NCI-H774 (cell line): ENCODE measurements at regions not wholly inside any gene's neighbourhood (a gene's known extent, or its start where the extent isn't known, plus 50 kb on each side); places are given as distances from the start of the nearest gene placed in this dataset.
A peak's percentile ranks its signal among the peaks of the same experiment; 100 is the strongest.

Experiments used
- DNase-seq: peaks from one replicate; lab custom pipeline; 2025; lab: John Stamatoyannopoulos, UW

GRCh38 chr5:6868575-6869215 lies 155.5 kb downstream of the TENT4A start:
- no peak for DNase-seq

GRCh38 chr5:6869677-6870076 lies 156.4 kb downstream of the TENT4A start:
- DNase-seq: no peak

- DNase-seq: no peak
Observed at GRCh38 chr5:6872441-6873160, 159.4 kb downstream of the TENT4A start.

GRCh38 chr5:6873359-6873758 lies 160.1 kb downstream of the TENT4A start:
- DNase-seq: no peak

DNA sequence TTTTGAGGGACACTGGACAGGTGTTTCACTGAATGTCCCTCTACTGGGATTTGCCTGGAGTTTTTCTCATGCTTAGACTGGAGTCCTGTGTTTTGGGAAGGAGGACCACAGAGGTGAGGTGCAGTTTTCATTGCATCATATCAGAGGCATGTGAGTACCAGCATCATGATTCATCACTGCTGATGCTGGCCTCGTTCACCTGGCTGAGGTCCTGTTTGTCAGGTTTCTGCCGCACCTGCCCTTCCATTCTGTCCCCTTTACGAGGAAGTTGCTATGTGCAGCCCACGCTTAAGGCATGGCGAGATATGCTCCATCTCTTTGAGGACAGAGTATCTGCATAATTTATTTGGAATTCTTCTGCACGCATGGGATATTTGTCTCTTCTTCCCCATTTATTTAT lies 162.1 kb downstream of the TENT4A start:
- peak; percentile 76 for DNase-seq

DNA sequence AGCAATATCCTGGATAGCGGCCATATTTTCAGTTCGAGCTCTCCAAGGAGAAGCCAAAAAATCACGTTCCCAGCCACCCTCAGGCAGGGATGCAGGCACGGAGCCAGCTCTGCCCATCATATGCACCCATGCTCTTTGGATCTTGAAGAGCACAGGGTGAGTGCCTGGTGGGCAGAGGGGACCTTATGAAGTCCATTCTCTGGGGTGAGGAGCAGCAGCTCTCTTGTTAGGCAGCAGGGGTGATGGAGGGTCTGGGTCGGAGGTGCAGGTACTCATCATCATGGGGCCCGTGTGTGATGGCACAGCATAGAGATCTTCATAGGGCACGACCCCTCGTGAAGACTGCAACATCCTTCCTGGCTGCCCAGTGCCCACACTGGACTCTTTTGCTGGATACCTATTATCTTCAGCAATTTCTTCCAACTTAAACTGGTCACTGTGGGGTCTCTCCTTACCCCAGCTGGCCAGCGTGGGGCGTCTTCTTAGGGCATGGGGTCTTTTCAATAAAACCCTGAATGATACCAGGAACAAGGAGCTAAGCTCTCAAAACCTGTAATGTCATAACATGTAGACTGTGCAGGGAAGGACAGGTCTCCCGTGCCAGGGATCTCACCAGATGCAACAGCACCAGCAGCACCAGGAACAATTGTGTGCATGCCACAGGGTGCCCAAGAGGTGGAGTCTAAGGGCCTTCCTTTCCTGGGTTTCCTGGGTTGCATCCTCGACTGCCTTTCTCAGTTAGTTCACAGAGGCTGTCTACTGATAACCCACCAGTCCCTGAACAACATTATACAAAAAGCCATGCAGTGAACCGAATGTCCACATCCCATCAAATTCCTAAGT lies 165.0 kb downstream of the TENT4A start:
- no peak for DNase-seq

- no peak for DNase-seq
Observed at GRCh38 chr5:6885581-6885980, 172.3 kb downstream of the TENT4A start.

DNA sequence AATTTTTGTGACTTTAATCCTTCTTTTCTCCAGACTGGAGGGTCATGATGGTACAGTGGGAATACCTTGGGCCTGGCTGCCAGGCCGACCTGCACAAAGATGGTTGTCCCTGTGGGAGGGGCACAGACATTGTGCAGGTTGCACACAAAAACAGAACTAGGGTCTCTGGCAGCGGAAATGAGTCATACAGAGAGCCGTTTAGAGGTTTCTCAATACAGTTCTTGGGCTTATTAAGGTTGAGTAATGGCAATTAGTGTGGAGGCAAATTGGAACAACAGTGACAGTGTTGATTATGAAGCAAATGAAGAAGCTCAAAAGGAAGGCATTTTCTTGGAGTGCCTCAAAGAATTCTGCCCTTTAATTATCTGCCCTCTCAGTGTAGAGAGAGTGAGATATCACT lies 173.6 kb downstream of the TENT4A start:
- no peak for DNase-seq

DNA sequence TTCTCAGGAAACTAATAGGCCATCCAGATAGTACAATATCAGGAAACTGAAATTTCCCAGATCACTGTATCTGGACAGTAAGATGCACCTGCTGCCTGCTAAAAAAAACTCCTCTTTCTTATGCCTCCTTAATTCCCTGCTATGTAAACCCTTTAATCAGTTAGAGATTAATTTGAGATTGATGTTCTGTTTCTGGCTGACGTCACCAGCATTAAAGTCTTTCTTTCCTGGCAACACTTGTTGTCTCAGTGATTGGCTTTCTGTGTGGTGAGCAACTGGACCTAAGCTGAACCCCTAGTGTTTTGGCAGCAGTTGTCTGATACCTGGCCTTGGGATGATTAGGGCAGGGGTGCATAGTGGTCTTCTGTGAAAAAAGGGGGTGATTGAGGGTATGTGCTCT lies 175.8 kb downstream of the TENT4A start:
- no peak for DNase-seq

DNA sequence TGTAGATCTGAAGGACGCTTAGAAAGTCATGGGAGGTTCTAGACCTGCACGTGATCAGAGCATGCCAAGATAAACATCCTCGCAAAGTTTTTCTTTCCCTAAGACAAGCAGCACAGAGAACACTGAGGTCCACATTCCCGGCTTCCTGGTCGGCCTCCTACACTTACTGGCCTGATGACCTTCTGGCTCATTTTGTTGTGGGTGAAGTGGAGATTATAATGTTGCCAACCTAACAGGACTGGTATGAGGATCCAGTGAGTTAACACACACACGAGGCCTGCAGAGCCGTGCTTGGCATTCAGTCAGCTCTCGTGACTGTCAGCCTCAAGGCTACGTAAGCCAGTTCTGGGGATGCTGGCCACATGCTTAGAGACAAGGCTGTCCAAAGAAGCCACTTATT lies 186.0 kb downstream of the TENT4A start:
- DNase-seq: no peak

- peak; percentile 99 for DNase-seq
Observed at GRCh38 chr5:6900247-6901227, 187.3 kb downstream of the TENT4A start.

DNA sequence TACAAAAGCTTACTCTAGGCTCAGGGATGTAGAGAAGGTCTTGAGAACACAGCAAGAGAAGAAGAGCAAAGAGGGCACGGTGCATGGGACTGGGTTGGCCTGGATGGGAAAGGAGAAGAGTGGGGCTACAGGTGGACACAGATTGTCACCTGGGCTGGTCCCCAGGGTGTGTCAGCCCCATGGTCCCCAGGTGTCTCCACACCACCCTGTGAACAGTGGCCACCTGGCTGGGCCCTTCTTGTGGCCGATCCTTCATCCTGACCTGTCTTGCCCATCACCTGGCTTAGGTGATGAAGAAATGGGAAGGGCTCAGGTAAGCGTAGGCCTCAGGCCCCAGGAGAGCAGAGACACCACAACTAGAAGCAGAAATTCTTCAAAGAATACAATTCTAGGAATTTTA lies 188.9 kb downstream of the TENT4A start:
- DNase-seq: no peak

GRCh38 chr5:6902597-6902996 lies 189.4 kb downstream of the TENT4A start:
- peak; percentile 18 for DNase-seq

- no peak for DNase-seq
Observed at GRCh38 chr5:6903934-6904333, 190.7 kb downstream of the TENT4A start.

- no peak for DNase-seq
Observed at GRCh38 chr5:6904860-6905259, 191.6 kb downstream of the TENT4A start.

GRCh38 chr5:6905423-6905822 lies 192.2 kb downstream of the TENT4A start:
- no peak for DNase-seq

- DNase-seq: no peak
Observed at GRCh38 chr5:6905883-6906282, 192.7 kb downstream of the TENT4A start.

- DNase-seq: no peak
Observed at GRCh38 chr5:6907320-6907918, 194.2 kb downstream of the TENT4A start.

GRCh38 chr5:6909901-6910300 lies 196.7 kb downstream of the TENT4A start:
- DNase-seq: no peak

DNA sequence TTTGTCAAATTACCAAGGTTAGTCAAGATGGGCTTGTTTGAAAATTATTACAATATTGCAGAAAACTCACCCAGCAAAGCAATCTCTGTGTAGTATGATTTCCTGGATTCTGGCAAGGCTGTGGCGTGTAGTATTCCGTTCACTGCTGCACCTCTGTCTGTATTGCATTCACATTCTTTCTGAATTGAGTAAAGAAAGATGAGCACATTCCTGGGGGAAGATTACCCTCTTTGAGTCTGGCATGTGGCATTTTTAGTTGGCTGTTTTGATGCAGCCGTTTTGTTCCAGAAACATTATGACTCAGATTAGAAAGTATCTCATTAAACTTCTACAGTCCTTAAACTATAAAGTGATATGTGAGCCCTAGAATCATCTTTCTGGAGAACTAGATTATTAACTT lies 197.7 kb downstream of the TENT4A start:
- DNase-seq: no peak

- DNase-seq: no peak
Observed at GRCh38 chr5:6914347-6914746, 201.1 kb downstream of the TENT4A start.
